Activated CD4-positive, alpha-beta T cell treated with anti-CD3 and anti-CD28 coated beads, Interleukin-2, amount 50 U/mL, for 1 hour (primary cell): ENCODE measurements at regions not wholly inside any gene's neighbourhood (a gene's known extent, or its start where the extent isn't known, plus 50 kb on each side); places are given as distances from the start of the nearest gene placed in this dataset.
"Not testable (repeated sequence)": the region's sequence is repeated elsewhere in the genome, so short reads cannot be mapped to it uniquely, and the experiment has no call there.

Experiments used
- DNase-seq: peaks from one replicate; pipeline ENCODE4 v3.0.0-alpha.2; 2020

- DNase-seq, result no peak
Observed at GRCh38 chr2:58341047-58341446, 99.9 kb upstream of the FANCL start.

GRCh38 chr2:58339548-58340243, 98.6 kb upstream of the FANCL start:
- DNase-seq, result no peak

- no peak for DNase-seq
Observed at GRCh38 chr2:58336416-58336815, 95.3 kb upstream of the FANCL start.

- no peak for DNase-seq
Observed at GRCh38 chr2:58334414-58334813, 93.3 kb upstream of the FANCL start.

- not testable (repeated sequence) for DNase-seq
Observed at GRCh38 chr2:58325296-58325895, 84.3 kb upstream of the FANCL start.

- no peak for DNase-seq
Observed at GRCh38 chr2:58319481-58319880, 78.4 kb upstream of the FANCL start.

- DNase-seq, result not testable (repeated sequence)
Observed at GRCh38 chr2:58318949-58319348, 77.8 kb upstream of the FANCL start.

GRCh38 chr2:58313926-58314325, 72.8 kb upstream of the FANCL start:
- no peak for DNase-seq

GRCh38 chr2:58308435-58308834, 67.3 kb upstream of the FANCL start:
- DNase-seq, result no peak

GRCh38 chr2:58304843-58305242, 63.7 kb upstream of the FANCL start:
- DNase-seq, result no peak

- DNase-seq, result no peak
Observed at GRCh38 chr2:58299123-58299522, 58.0 kb upstream of the FANCL start.

- no peak for DNase-seq
Observed at GRCh38 chr2:58293056-58293455, 51.9 kb upstream of the FANCL start.

- no peak for DNase-seq
Observed at GRCh38 chr2:58291726-58292438, 50.8 kb upstream of the FANCL start.
